Fibroblast of pulmonary artery (primary cell): ENCODE measurements at regions not wholly inside any gene's neighbourhood (a gene's known extent, or its start where the extent isn't known, plus 50 kb on each side); places are given as distances from the start of the nearest gene placed in this dataset.

ENCODE experiments used
- DNase-seq: peaks from one replicate; pipeline ENCODE4 v3.0.0-alpha.2; 2010; ENCODE audit warnings: low read depth
- H3K4me3 ChIP-seq: replicated peaks from 2 replicates; pipeline ENCODE4 v1.5.1; 2011; ENCODE audit warnings: low read depth, mild to moderate bottlenecking, control low read depth, low read length, moderate library complexity
- CTCF ChIP-seq: IDR thresholded peaks from 2 replicates; pipeline ENCODE4 v1.5.1; 2011; ENCODE audit warnings: mild to moderate bottlenecking, control low read depth, low read length, inconsistent platforms; ENCODE audit errors: missing control alignments

GRCh38 chr13:82358284-82358683 is 1524.0 kb downstream of the SLITRK1 start:
- TF ChIP-seq CTCF: no peak
- peak; percentile 3 for DNase-seq
- no peak overlapping the region for H3K4me3 ChIP-seq

GRCh38 chr13:82356667-82357410 is 1525.4 kb downstream of the SLITRK1 start:
- no peak overlapping the region for H3K4me3 ChIP-seq
- peak; percentile 23 for TF ChIP-seq CTCF
- peak; percentile 31 for DNase-seq

GRCh38 chr13:82344867-82345266 is 1537.4 kb downstream of the SLITRK1 start:
- H3K4me3 ChIP-seq: no peak overlapping the region
- no peak for TF ChIP-seq CTCF
- DNase-seq: no peak

GRCh38 chr13:82341116-82341515 is 1541.2 kb downstream of the SLITRK1 start:
- TF ChIP-seq CTCF: no peak
- no peak overlapping the region for H3K4me3 ChIP-seq
- no peak for DNase-seq

- H3K4me3 ChIP-seq: no peak overlapping the region
- TF ChIP-seq CTCF: peak; percentile 63
- peak; percentile 44 for DNase-seq
Observed at GRCh38 chr13:82330499-82330898, 1551.8 kb downstream of the SLITRK1 start.

- no peak for DNase-seq
- TF ChIP-seq CTCF: no peak
- H3K4me3 ChIP-seq: no peak overlapping the region
Observed at GRCh38 chr13:82323101-82323500, 1559.2 kb downstream of the SLITRK1 start.

- TF ChIP-seq CTCF: no peak
- DNase-seq: no peak
- no peak overlapping the region for H3K4me3 ChIP-seq
Observed at GRCh38 chr13:82305588-82305987, 1576.7 kb downstream of the SLITRK1 start.
